HG03342 (cell line): ENCODE measurements at regions not wholly inside any gene's neighbourhood (a gene's known extent, or its start where the extent isn't known, plus 50 kb on each side); places are given as distances from the start of the nearest gene placed in this dataset.
"Not testable (repeated sequence)": the region's sequence is repeated elsewhere in the genome, so short reads cannot be mapped to it uniquely, and the experiment has no call there.

ENCODE experiments used
- ATAC-seq: cut with Tn5 transposase; IDR thresholded peaks from one replicate; pipeline ENCODE4 v1.9.1; 2021; ENCODE audit warnings: mild to moderate bottlenecking, moderate library complexity; ENCODE audit not compliant: unreplicated experiment

GRCh38 chr13:32828711-32829110 is 187.5 kb upstream of the KL start:
- ATAC-seq, result no peak

- ATAC-seq, result no peak
Measured at GRCh38 chr13:32829269-32829668, 187.0 kb upstream of the KL start.

- ATAC-seq, result no peak
Measured at GRCh38 chr13:32829676-32830335, 186.4 kb upstream of the KL start.

DNA sequence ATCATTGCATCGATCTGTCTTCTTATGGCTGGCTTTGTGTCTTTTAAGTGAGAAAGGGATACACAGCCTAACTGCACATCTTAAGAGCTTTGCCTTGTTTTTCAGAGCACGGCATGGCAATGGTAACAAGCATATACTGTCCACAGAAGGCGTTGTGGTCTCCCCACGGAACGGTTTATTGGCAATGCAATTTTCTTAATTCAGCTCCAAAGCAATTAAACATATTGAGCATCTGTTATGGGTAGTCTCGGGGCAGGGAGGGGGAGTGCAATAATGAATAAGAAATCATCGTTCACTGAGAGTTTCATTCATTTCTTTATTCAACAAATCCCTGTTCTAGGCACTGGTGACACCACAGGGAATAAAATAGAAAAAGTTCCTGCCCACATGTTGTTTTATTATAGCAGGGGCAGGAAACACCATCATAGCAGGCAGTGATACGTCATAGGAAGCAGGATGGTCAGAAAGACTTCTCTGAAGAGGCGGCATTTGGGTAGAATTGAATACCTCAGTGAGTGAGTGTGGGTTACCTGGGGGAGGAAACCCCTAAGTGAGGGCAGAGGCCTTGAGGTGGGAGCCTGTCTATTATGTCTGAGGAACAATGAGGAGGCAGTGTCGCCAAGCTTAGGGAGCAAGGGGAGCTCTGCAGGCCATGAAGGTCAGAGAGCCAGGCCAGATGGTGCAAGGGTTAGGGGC is 185.7 kb upstream of the KL start:
- no peak for ATAC-seq

GRCh38 chr13:32837307-32837972 is 178.8 kb upstream of the KL start:
- ATAC-seq, result no peak

GRCh38 chr13:32837973-32838927 is 178.0 kb upstream of the KL start:
- no peak for ATAC-seq

DNA sequence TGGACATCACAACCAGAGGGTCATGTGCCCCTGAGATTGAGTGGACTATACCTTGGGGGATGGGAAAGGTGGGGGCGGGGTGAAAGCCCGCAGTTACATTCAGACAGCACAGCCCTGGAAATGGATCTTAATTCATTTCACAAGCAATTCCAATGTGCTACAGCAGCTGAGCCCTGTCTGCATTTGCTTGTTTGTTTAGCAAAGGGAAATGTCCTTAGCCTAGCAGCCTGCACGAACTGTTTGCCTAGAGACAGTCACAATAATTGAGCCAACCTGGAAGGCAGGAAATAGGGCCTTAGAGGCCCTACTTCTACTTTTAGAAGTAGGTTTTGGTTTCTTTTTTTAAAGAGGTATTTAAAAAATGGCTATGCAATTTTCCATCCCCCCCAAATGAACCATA is 177.3 kb upstream of the KL start:
- peak; percentile 84 for ATAC-seq

DNA sequence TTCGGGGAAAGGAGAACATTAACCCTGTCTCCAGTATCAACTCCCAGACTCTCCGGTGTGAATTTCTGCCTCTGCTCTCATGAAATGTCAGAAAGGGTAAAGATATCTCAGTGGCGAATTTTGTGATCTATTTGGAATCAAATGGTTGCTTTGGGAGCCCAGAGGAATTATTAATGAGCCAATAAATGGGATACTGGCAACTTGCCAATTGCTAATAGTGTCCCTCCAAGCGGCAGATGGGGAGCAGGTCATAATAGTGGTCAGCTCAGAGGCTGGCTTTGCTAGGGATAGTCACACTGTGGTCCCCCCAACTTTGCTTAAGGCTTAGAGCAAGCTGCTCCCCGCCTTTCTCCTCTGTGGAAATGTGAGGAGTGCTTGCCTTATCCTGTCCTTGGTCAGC is 176.1 kb upstream of the KL start:
- ATAC-seq, result no peak

DNA sequence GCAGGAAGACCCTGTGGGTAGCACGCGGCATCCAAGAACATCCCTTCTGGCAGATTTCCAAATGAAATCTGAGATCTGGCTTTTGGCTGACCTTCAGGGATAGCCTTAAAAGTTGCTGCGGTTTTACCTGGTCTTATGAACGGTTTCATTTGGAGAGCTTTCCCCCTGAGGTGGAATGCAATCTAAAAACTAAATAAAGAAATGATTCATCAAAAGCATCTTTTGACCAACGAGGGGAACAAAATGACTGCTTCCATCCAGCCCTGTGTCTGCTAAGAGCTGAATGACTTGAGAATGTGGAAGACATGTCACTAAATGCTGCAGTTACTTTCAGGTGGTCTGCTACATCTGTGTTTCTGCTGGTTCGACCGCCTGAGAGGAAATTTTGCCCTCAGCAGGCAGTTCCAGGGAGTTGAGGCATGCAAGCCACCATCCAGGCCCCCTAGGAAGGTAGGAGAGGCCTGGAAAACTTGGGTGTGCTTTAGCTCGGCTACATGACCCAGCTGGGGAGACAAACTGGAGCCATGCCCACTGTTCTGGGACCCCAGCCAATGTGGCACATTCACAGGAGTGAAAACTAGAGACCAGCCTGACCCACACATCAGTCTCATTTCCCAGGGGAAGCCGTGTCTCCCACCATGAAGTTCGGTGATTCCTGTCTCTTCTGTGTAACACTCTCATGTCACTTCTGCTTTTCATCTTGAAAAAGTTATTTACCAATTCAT is 175.1 kb upstream of the KL start:
- ATAC-seq, result peak; percentile 53

- ATAC-seq, result no peak
Measured at GRCh38 chr13:32845952-32846950, 170.0 kb upstream of the KL start.

DNA sequence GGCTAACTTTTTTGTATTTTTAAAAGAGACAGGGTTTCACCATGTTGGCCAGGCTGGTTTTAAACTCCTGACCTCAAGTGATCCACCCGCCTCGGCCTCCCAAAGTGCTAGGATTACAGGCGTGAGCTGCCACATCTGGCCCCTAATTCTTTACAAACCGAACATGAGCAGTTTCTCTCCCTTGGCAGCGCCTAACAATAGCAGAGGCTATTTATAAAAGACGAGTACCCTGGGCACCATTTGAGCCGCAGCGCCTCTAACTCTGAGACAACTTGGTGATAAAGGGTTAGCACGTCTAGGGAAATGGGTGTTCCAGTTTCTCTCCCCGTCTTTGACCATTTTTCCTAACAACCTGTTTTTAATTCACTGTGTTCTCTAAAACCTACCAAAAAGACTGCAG is 168.2 kb upstream of the KL start:
- ATAC-seq, result not testable (repeated sequence)

DNA sequence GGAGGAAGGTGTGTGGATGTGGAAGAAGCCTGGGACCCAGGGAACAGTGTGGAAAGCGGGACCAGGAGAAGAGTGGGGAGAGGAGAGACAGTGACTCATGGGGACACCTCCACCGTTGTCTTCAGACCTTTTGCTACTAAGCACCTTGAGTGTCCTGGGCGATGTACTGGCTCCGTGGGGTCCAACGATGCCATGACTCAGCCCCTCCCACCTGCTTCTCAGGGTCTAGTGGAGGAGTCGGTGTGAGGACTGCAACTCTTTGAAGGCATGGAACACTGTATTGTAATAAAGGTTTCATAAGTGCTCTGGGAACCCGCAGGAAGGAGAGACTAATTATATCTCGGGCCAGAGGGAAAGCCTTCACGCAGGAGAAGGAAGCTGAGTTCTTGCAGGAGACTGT is 166.9 kb upstream of the KL start:
- no peak for ATAC-seq

DNA sequence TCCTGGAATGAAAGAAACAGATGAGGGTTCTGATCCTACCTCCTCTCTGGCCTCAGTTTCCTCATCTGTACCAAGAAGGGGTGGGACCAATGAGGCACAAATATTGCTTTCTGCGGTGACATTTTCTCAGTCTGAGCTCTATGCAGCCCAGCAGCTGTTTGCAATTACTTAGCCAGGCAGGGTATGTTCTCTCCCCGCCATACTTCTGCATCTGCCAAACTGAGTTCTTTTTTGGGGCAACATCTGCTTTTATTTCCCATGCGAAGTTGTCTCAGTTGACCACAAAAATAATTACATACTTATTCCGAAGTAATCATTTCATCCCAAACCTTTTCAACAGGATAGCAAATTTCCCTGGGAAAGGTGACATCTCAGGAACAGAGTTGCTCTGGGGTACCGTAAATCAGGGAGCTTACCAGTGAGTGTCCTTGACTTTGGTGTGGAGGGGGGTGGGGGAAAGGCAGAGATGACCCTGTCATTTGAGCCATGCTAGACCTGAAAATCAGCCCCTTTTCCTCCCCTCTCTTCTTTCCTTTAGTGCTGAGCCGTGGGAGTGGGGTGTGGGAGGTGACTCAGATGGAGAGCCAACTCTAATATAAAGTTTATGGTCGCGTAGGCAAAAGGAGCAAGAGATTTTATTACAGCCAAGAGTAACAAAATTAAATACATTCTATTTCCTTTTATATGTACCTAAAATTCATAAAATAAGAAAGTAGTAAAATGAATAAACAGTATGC is 165.7 kb upstream of the KL start:
- no peak for ATAC-seq

- no peak for ATAC-seq
Measured at GRCh38 chr13:32851083-32852069, 164.8 kb upstream of the KL start.

DNA sequence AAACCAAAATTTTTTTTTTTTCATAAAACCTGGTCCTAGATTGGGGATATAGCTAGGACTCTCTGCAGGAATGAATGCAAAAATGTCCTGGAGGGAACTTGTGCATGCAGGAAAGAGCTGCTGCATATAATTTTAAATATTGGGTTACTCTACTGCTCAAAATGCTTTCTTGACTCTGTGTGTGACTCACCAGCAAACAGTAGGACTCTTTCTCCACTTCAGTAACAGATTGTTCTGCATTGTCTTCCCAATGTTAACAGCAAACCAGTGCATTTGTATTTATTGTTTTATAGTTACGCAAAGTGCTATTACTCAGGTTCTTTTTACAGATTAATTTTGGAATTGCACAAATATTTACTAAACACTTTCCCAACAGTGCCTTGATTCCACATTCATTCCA is 163.7 kb upstream of the KL start:
- no peak for ATAC-seq

- ATAC-seq, result no peak
Measured at GRCh38 chr13:32857077-32857476, 159.1 kb upstream of the KL start.

DNA sequence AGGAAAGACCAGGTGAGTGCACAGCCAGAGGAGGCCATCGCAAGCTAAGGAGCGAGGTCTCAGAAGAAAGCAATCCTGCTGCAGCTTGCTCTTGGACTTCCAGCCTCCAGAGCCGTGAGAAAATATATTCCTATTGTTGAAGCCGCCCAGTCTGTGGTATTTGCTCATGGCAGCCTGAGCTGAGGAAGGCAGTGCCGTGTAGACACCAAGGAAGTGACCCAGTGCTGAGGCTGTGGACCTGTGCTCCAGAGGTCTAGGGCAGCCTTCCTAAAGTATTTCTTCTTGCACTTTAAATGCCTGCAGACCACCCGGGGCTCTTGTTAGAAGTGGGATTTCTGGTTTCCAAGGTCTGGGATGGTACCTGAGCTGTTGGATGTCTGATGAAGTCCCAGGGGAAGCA is 158.5 kb upstream of the KL start:
- ATAC-seq, result no peak
